HG02678 (cell line): ENCODE measurements at regions not wholly inside any gene's neighbourhood (a gene's known extent, or its start where the extent isn't known, plus 50 kb on each side); places are given as distances from the start of the nearest gene placed in this dataset.

Experiments used
- ATAC-seq: cut with Tn5 transposase; IDR thresholded peaks from one replicate; pipeline ENCODE4 v1.9.1; 2021; ENCODE audit warnings: mild to moderate bottlenecking, moderate library complexity; ENCODE audit not compliant: unreplicated experiment

- ATAC-seq, result no peak
Measured at GRCh38 chr1:175865041-175865766, 121.8 kb upstream of the TNR start.

- ATAC-seq, result no peak
Measured at GRCh38 chr1:175864625-175865024, 121.2 kb upstream of the TNR start.

- ATAC-seq, result no peak
Measured at GRCh38 chr1:175864183-175864582, 120.8 kb upstream of the TNR start.

- no peak for ATAC-seq
Measured at GRCh38 chr1:175863299-175864050, 120.1 kb upstream of the TNR start.

- no peak for ATAC-seq
Measured at GRCh38 chr1:175862408-175862807, 119.0 kb upstream of the TNR start.

- ATAC-seq, result no peak
Measured at GRCh38 chr1:175861626-175862367, 118.4 kb upstream of the TNR start.

GRCh38 chr1:175857756-175858155 is 114.4 kb upstream of the TNR start:
- ATAC-seq, result no peak

- no peak for ATAC-seq
Measured at GRCh38 chr1:175853681-175854080, 110.3 kb upstream of the TNR start.

- no peak for ATAC-seq
Measured at GRCh38 chr1:175851749-175852148, 108.4 kb upstream of the TNR start.

GRCh38 chr1:175848329-175848728 is 104.9 kb upstream of the TNR start:
- ATAC-seq, result no peak

- no peak for ATAC-seq
Measured at GRCh38 chr1:175845985-175846384, 102.6 kb upstream of the TNR start.

- ATAC-seq, result no peak
Measured at GRCh38 chr1:175845338-175845737, 101.9 kb upstream of the TNR start.

GRCh38 chr1:175844877-175845276 is 101.5 kb upstream of the TNR start:
- ATAC-seq, result no peak

GRCh38 chr1:175842550-175842949 is 99.2 kb upstream of the TNR start:
- ATAC-seq, result no peak

GRCh38 chr1:175841738-175842187 is 98.4 kb upstream of the TNR start:
- ATAC-seq, result no peak

GRCh38 chr1:175840787-175841186 is 97.4 kb upstream of the TNR start:
- no peak for ATAC-seq

GRCh38 chr1:175839779-175840669 is 96.6 kb upstream of the TNR start:
- no peak for ATAC-seq

- ATAC-seq, result no peak
Measured at GRCh38 chr1:175834597-175834996, 91.2 kb upstream of the TNR start.

- no peak for ATAC-seq
Measured at GRCh38 chr1:175833951-175834350, 90.6 kb upstream of the TNR start.

GRCh38 chr1:175833502-175833901 is 90.1 kb upstream of the TNR start:
- ATAC-seq, result no peak

- ATAC-seq, result no peak
Measured at GRCh38 chr1:175830500-175830899, 87.1 kb upstream of the TNR start.
